Effector memory CD4-positive, alpha-beta T cell (primary cell): ENCODE measurements at regions not wholly inside any gene's neighbourhood (a gene's known extent, or its start where the extent isn't known, plus 50 kb on each side); places are given as distances from the start of the nearest gene placed in this dataset.

ENCODE experiments used
- DNase-seq, 3 donors: peaks; one replicate each; pipeline ENCODE4 v3.0.0-alpha.2; 2020
- H3K27ac ChIP-seq: 2 replicates; pipeline ENCODE4 v1.7.0; 2013; ENCODE audit warnings: mild to moderate bottlenecking, low read length, moderate library complexity; ENCODE audit not compliant: insufficient read depth, poor library complexity, severe bottlenecking
- H3K27me3 ChIP-seq: replicated peaks from 2 replicates; pipeline ENCODE4 v1.7.0; 2013; ENCODE audit warnings: mild to moderate bottlenecking, low read length; ENCODE audit not compliant: insufficient read depth, control insufficient read depth, poor library complexity, severe bottlenecking
- H3K36me3 ChIP-seq: 2 replicates; pipeline ENCODE4 v1.7.0; 2013; ENCODE audit warnings: mild to moderate bottlenecking, low read length, moderate library complexity; ENCODE audit not compliant: control insufficient read depth, insufficient read depth
- H3K4me1 ChIP-seq: 2 replicates; pipeline ENCODE4 v1.7.0; 2013; ENCODE audit warnings: low read length, mild to moderate bottlenecking; ENCODE audit not compliant: control insufficient read depth, insufficient read depth, poor library complexity, severe bottlenecking
- H3K4me3 ChIP-seq: 2 replicates; pipeline ENCODE4 v1.7.0; 2013; ENCODE audit warnings: low read length, low read depth, mild to moderate bottlenecking; ENCODE audit not compliant: insufficient read depth, poor library complexity, severe bottlenecking
- H3K9me3 ChIP-seq: 2 replicates; pipeline ENCODE4 v1.7.0; 2013; ENCODE audit warnings: mild to moderate bottlenecking, low read length, moderate library complexity; ENCODE audit not compliant: control insufficient read depth

DNA sequence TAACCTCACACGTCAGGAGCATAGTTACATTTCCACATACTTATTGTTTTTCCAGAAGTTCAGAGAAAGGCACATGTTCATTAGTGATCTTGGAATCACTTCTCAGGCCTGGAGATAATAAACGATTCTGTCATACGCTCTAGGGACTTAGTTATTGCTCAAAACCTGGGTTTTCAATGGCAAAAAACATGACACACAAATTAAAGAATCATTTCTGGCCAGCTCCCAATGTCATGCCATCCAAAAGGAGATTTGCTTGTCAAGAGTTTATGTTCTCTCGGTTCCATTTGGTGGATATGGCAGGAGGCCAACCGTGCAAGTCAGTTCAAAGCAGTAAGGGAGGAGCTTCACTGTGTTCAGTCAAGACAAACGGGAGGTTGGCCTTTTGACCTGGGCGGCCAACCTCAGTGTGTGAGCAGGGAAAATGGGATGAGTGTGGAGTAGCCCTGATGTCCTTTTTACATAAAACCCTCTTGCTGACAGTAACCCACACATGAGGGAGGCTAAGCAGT lies 123.4 kb downstream of the NXNL2 start:
- Histone ChIP-seq H3K4me3 (no peak overlapping the region), H3K4me1 (no peaks in the 10 kb centered on the region), H3K27me3 (no peaks in the 10 kb centered on the region), H3K27ac (no peak overlapping the region), H3K9me3 (no peaks in the 10 kb centered on the region), H3K36me3 (no peaks in the 10 kb centered on the region)
- no peak for DNase-seq

DNA sequence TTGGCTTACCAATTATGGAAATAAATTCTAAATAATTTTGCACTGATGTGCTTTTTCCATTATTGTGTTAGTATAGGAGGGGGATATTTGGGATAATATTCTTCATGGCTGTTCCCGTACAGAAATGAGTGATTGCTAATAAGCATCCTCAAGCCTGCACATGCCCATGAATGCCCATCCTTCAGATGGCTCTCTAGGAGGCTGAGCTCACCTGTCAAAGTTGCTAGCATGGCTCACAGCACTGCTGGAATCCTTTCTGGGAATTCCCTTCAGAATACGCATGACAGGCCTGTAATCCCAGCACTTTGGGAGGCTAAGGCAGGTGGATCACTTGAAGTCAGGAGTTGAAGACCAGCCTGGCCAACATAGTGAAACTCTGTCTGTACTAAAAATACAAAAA lies 124.1 kb downstream of the NXNL2 start:
- no peaks in the 10 kb centered on the region for H3K27me3 ChIP-seq
- H3K4me3 ChIP-seq = no peak overlapping the region
- H3K36me3 ChIP-seq = no peaks in the 10 kb centered on the region
- no peaks in the 10 kb centered on the region for H3K4me1 ChIP-seq
- no peaks in the 10 kb centered on the region for H3K9me3 ChIP-seq
- no peak for DNase-seq
- no peak overlapping the region for H3K27ac ChIP-seq

DNA sequence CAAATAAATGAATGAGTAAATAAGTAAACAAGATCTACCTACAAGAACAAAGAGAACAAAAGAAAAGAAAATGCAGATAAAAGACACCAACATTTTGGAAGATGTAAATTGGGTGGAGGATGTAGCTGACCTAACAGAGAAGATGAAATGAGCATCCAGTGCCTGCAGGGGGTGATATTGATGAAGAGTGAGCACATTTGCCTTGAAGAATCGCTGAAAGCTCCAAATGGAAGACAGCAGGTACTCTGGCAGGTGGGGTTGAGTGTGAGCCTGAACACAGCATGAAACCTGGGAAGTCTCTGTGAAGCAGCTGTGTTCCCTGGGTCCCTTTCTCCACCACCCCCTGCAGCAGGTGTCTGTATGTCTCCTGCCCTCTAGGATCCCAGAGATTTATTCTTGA lies 125.6 kb downstream of the NXNL2 start:
- no peaks in the 10 kb centered on the region for H3K4me1 ChIP-seq

DNA sequence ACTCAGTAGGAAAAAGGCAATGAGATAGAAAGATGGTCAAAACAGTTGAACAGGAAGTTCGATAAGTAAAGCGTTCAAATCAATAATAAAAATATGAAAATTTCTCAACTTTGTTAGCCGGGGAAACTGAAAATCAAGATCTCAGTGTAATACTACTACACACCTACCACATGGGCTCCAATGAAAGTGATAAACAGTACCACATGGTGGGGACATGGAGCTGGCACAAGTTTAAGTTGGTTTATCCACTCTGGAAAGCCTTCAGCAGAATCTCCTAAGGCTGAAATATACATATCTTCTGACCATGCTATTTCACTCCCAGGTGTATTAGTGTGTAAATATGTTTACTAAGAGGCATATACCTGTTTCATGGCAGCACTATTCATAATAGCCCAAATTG lies 126.8 kb downstream of the NXNL2 start:
- H3K4me1 ChIP-seq = no peaks in the 10 kb centered on the region
- H3K9me3 ChIP-seq = no peaks in the 10 kb centered on the region
- no peak overlapping the region for H3K27ac ChIP-seq
- DNase-seq = no peak
- no peaks in the 10 kb centered on the region for H3K27me3 ChIP-seq
- H3K4me3 ChIP-seq = no peak overlapping the region
- no peaks in the 10 kb centered on the region for H3K36me3 ChIP-seq

More for the DNA sequence above, 125.6 kb downstream of the NXNL2 start:
- H3K4me3 ChIP-seq = no peak overlapping the region
- no peaks in the 10 kb centered on the region for H3K27me3 ChIP-seq
- no peak for DNase-seq
- no peak overlapping the region for H3K27ac ChIP-seq
- H3K36me3 ChIP-seq = no peaks in the 10 kb centered on the region
- H3K9me3 ChIP-seq = no peaks in the 10 kb centered on the region

DNA sequence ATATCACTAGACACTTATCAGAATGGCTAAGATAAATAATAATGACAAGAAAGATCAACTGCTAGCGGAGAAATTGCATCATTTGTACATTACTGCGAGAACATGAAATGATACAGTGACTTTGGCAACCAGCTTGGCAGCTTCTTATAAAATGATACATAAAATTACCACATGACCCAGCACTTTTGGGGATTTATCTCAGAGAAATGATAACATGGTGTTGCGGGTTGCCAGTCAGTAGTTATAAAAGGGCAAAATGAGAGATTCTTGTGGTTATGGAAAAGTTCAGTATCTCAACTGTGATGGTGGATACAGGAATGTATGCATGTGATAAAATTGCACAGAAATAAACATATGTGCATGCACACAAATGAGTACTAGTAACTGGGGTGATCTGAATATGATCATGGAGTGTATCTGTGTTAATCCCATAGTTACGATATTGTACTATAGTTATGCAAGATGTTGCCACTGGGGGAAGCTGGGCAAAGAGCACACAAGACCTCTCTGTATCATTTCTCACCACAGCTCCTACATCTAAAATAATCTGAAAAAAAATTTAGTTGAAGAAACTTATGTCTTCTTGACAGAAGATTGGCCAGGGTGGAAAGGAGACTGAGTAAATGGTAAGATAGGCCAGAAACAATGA lies 128.9 kb downstream of the NXNL2 start:
- Histone ChIP-seq H3K4me1 (no peaks in the 10 kb centered on the region), H3K9me3 (no peaks in the 10 kb centered on the region), H3K27ac (no peak overlapping the region), H3K36me3 (no peaks in the 10 kb centered on the region), H3K27me3 (no peaks in the 10 kb centered on the region), H3K4me3 (no peak overlapping the region)
- DNase-seq = no peak

DNA sequence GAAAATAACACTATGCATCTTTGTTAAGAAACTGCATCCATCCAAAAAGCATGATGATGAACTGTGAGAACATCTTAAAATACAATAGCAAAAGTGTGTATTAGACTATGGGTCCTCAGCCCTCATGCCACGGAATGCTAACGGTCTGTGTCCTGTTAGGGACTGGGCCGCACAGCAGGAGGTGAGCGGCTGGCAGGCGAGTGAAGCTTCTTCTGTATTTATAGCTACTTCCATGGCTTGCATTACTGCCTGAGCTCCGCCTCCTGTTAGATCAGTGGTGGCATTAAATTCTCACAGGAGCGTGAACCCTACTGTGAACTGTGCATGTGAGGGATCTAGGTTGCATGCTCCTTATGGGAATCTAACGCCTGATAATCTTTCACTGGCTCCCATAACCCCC lies 129.8 kb downstream of the NXNL2 start:
- Histone ChIP-seq H3K36me3 (no peaks in the 10 kb centered on the region), H3K4me3 (no peak overlapping the region), H3K9me3 (no peaks in the 10 kb centered on the region), H3K4me1 (no peaks in the 10 kb centered on the region), H3K27ac (no peak overlapping the region), H3K27me3 (no peaks in the 10 kb centered on the region)
- DNase-seq = no peak

DNA sequence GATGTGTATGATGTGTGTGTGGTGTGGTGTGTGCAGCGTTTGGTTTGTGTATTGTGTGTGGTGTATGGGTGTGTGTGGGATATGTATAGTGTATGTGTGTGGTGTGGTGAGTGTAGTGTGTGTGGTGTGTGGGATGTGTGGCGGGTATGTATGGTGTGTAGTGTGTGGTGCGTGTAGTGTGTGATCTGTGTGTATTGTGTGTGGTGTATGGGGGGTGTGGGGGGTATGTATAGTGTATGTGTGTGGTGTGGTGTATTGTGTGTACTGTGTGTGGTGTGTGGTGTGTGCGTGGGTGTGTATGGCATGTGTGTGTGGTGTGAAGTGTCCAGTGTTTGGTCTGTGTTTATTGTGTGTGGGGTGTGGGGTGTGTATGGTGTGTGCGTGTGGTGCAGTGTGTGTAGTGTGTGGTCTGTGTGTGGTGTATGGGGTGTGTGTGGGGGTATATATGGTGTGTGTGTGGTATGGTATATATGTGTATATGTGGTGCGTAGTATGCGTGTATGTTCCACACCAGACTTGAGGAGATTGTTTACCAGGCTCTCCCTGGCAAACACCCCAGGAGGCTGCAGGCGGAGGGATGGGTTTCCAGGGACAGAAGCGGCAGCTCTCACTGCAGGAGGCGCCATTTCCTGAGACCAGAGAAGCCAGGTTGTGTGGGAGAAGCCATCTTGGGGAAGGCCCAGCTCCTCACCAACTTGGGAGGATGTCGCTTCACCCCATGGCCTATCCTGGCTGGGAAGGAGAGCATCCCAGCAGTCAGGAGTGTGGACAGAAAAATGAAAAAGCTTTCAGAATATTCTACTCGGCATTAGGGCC lies 138.1 kb downstream of the NXNL2 start:
- Histone ChIP-seq H3K27ac (no peak overlapping the region), H3K4me1 (no peaks in the 10 kb centered on the region), H3K9me3 (no peaks in the 10 kb centered on the region), H3K4me3 (no peak overlapping the region), H3K36me3 (no peaks in the 10 kb centered on the region), H3K27me3 (no peaks in the 10 kb centered on the region)
- DNase-seq = no peak

DNA sequence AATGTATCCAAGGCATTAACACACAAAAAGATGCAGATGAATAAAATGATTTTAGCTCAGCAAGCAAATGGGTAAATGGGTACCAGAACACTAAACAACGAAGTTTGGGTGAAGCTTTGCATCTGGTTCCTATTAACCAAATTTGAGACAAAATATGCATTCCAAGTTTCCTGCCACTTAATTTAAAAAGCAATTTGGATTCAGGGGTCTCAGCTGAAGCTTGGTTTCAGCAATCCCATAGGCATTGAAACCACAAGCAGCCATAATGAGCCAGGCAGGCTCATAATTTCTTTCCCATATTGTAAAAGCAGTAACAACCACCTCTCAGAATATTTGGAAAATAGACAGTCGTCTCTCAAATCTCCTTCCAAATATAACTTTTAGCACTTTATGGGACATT lies 138.9 kb downstream of the NXNL2 start:
- no peak for DNase-seq
- Histone ChIP-seq H3K4me1 (no peaks in the 10 kb centered on the region), H3K27me3 (no peaks in the 10 kb centered on the region), H3K4me3 (no peak overlapping the region), H3K36me3 (no peaks in the 10 kb centered on the region), H3K9me3 (no peaks in the 10 kb centered on the region), H3K27ac (no peak overlapping the region)

DNA sequence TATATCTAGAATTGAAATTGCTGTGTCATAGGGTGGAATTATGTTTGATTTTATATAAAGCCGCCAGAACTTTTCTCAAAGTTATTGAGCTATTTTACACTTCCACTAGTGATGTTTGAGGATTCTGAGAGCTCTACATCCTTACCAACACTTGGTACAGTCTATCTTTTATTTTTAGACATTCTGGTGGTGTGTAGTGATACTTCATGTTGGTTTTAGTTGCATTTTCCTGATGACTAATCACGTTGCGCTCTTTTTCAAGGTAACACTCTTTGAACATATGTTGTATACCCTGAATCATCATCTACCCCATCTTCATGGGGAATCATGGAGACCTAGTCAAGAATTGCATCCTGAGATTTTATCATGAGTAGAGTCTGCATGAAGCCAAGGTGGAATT lies 141.7 kb downstream of the NXNL2 start:
- no peaks in the 10 kb centered on the region for H3K4me1 ChIP-seq
- no peak for DNase-seq

DNA sequence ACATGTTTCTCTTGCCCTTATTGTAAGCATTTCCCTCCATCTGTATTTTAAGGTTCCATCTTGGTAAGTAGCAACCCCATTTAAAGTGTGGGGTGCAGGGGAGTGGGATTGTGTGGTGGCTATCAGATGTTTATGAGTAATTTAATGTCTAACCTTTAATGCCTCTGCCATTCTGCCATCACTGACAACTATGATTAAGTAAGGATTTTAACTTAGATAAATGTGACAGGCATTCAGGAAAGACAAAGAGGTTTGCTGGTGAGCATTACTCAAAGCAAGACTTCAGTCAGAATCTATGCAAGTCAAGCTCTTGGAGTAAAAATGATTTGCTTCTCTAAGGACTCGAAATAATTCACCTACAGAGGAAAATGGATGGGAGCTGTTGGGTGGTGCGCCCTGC lies 143.0 kb downstream of the NXNL2 start:
- Histone ChIP-seq H3K4me1 (no peaks in the 10 kb centered on the region), H3K27me3 (no peaks in the 10 kb centered on the region), H3K36me3 (no peaks in the 10 kb centered on the region), H3K9me3 (no peaks in the 10 kb centered on the region), H3K27ac (no peak overlapping the region), H3K4me3 (no peak overlapping the region)
- DNase-seq = no peak

More for the DNA sequence above, 141.7 kb downstream of the NXNL2 start:
- no peaks in the 10 kb centered on the region for H3K9me3 ChIP-seq
- no peaks in the 10 kb centered on the region for H3K36me3 ChIP-seq
- no peak overlapping the region for H3K4me3 ChIP-seq
- H3K27me3 ChIP-seq = no peaks in the 10 kb centered on the region
- no peak overlapping the region for H3K27ac ChIP-seq
